NOMO-1 treated with dmso at 0.1 percent for 144 hours (cell line): ENCODE measurements at regions not wholly inside any gene's neighbourhood (a gene's known extent, or its start where the extent isn't known, plus 50 kb on each side); places are given as distances from the start of the nearest gene placed in this dataset.
"Not testable (repeated sequence)": the region's sequence is repeated elsewhere in the genome, so short reads cannot be mapped to it uniquely, and the experiment has no call there.

Source experiments
- DNase-seq: peaks from one replicate; lab custom pipeline; 2025; ENCODE audit not compliant: unreplicated experiment; lab: John Stamatoyannopoulos, UW

DNA sequence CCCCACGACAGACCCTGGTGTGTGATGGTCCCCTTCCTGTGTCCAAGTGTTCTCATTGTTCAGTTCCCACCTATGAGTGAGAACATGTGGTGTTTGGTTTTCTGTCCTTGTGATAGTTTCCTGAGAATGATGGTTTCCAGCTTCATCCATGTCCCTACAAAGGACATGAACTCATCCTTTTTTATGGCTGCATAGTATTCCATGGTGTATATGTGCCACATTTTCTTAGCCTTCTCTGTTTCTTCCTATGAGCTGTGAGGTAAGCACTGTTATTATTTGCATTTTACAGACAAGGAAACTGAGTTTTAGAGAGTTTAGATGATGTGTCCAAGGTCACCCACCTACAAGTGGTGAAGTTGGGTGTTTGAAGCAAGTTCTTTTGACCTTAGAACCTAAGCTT lies 51.1 kb upstream of the BNC1 start:
- DNase-seq, result not testable (repeated sequence)

DNA sequence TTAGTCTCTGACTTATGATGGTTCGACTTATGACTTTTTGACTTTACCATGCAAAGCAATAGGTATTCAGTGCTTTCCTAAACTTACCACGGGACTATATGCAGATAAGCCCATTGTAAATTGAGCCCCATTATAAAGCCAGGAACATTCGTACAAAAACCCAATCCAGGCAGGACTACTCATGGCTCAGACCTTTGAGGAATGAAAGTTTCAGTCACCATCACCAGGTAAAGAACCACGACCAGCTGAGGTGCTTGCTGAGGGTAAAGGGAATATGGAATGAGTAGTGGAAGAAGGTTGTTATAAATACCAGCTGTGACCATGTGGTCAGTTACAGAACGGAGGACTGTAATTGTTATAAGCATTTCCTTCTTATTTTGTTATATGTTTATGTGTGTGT lies 54.9 kb upstream of the BNC1 start:
- DNase-seq, result no peak

DNA sequence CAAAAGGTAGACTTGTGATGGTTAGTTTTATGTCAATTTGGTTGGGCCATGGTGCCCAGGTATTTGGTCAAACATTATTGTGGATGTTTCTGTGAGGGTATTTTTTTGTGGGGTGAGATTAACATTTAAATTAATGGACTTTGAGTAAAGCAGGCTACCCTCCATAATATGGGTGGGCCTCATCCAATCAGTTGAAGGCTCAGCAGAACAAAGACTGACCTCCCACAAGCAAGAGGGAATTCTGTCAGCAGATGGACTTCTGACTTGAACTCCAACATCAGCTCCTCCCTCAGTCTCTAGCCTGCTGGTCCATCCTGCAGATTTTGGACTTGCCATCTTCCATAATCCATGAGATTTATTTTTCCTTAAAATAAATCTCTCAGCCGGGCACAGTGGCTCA lies 55.6 kb upstream of the BNC1 start:
- no peak for DNase-seq

GRCh38 chr15:83346342-83346741 lies 61.9 kb upstream of the BNC1 start:
- DNase-seq, result no peak

DNA sequence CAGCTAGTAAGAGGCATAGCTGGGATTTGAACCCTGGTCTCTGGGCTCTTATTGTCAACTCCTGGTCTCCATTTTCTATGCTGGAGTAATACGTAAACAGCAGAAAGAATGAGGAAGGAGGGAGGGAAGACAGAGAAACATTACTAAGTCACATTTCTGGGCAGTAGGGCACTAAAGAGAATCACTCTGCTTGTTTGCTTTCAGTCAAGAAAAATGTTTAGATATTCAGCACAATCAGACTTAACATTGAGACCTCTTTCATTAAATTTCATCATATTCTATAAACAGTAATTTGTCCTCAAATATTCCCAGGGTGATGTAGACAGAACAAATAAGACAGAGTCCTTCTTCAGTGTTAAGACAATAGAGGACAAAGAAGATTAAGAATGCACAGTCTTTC lies 67.7 kb upstream of the BNC1 start:
- DNase-seq, result no peak

DNA sequence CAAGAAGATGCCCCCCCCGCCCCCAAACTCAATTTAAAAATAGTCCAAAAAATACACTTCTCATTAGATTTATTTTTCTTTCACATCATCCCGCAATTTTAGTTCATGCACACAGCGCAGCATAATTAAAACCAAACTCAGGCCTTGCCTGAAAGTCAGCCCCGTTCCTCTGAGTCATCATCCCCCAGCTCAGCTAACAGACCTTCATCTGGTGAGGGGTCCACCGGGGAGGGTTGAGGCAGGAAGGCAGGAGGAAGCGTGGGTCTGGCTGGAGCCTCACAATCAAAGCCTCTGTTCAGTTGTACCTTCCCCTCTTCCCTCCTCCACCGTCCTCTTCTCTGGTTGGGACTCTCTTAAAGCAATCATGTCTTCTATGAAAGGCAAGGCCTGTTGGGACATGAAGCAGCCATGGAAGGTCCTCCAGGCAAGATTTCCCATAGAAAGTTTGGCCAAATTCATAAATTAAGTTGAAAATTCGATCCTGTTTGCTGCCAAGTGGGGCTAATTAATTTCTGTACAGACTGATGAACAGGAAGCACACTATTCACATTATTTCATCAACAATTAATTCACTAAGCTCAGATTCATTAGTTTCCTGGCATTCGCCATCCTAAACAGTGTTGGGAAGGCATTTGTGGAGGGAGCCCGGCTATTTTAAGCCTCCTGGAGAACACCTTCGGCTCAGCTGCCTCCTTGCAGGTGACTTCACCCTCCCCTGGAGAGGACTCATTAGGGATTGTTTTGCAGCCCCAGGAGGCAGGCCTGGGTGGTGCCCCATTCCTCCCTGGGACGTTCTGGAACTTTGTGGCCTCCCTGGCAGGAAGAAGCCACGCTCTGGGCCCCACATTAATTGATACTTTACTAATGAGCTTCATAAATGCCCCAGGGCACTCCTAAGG lies 72.3 kb upstream of the BNC1 start:
- no peak for DNase-seq

- no peak for DNase-seq
Observed at GRCh38 chr15:83358972-83359564, 74.6 kb upstream of the BNC1 start.

GRCh38 chr15:83362706-83363105 lies 78.2 kb upstream of the BNC1 start:
- no peak for DNase-seq

GRCh38 chr15:83364501-83364900 lies 80.0 kb upstream of the BNC1 start:
- no peak for DNase-seq

DNA sequence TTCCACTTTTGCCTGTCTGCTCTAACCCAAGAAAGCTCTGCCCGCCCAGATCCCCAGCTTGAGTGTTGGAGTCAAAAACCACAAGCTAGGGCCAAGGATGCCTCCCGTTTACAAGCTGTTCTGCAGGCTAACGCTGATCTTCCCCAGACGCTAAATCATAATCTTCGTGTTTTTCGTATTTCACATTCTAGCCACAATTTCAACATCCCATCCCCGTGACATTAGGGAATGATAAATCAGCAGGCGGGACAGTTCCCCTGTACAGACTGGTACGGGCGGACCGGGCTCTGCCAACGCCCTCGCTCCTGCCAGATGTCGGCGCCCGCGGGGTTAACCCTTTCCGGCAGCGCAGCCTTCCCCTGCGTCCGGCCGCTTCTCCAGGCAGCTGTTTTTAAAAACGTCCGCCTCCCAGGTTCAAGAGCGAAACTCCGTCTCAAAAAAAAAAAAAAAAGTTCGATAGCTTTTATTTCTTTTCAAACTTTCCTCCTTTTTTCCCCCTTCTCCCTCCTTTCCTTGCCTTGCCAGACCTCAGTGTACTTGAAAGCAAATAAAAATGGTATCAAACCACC lies 81.0 kb upstream of the BNC1 start:
- DNase-seq, result peak; percentile 74

GRCh38 chr15:83372434-83372891 lies 74.7 kb upstream of the SH3GL3 start:
- DNase-seq, result no peak

DNA sequence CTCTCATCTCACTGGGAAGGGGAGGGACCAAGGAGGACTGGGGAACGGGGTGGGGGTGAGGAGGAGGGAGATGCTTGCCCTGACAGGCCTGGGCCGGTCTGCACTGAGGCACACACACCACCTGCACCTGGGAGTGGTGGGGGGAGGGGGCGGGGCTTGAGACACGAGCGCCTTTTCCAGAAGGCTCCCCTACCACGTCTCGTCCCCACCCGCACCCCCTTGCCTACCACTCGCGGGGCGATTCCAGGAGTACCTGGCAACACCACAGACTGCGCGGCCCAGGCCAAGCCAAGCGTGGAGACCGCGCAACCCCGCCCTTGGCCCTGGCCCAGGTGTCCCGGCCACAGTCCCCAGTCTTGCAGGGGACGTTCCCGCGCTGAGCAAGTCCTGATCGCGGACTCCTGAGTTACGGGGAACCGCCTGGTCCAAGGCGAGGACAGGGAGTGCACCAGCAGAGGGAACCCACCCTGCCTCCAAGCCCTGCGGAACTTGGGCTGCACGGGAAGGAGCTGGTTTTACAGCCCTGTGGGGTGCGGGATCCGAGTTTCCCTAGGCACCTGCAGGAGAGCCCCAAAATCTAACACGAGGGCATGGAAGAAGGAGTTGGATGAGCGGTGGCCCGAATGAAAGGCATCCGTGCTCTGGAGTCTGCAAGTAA lies 68.1 kb upstream of the SH3GL3 start:
- no peak for DNase-seq

- DNase-seq, result no peak
Observed at GRCh38 chr15:83379579-83379959, 67.6 kb upstream of the SH3GL3 start.

DNA sequence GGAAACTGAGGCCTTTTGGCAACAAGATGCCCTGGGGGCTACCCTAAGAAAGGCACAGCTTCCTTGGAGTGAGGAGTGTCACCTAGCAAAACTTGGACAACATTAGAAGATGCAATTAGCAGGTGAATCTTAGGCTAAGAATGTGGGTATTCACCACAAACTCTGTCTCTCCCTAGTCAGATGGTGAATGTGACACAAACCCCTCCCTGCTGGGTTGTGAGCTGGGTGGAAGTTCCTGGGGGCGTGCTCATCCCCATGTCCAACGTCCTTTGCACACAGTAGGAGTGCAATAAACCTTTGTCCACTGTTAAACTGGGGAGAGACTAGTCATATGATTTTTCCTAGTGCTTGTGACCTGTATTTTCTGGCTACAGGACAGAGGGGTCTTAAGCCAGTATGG lies 67.1 kb upstream of the SH3GL3 start:
- DNase-seq, result no peak

GRCh38 chr15:83380682-83381081 lies 66.5 kb upstream of the SH3GL3 start:
- no peak for DNase-seq

DNA sequence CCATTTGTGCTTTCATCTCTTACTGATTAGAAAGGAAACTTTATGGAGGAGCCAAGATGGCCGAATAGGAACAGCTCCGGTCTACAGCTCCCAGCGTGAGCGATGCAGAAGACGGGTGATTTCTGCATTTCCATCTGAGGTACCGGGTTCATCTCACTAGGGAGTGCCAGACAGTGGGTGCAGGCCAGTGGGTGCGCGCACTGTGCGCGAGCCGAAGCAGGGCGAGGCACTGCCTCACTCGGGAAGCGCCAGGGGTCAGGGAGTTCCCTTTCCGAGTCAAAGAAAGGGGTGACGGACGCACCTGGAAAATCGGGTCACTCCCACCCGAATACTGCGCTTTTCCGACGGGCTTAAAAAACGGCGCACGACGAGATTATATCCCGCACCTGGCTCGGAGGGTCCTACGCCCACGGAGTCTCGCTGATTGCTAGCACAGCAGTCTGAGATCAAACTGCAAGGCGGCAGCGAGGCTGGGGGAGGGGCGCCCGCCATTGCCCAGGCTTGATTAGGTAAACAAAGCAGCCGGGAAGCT lies 63.5 kb upstream of the SH3GL3 start:
- DNase-seq, result not testable (repeated sequence)

DNA sequence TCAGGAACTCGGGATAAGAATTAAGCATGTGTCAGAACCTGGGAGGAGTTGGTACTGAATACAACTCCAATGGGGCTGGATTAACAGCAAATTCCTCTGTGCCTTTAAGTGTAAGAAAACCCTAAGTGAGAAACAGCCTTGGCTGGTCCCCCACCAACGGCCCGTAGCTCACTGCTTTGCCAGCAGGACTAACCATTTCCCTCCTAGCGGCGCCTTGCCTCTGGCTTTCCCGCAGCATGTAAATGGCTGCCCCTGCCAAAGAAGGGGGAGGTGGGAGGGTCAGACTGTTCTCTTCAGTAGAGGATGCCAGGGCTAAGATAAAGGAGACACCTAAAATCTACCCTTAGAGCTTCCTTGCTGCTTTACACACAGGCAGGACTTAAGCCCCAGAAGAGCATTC lies 51.0 kb upstream of the SH3GL3 start:
- no peak for DNase-seq
